ELR (cell line): ENCODE measurements at regions not wholly inside any gene's neighbourhood (a gene's known extent, or its start where the extent isn't known, plus 50 kb on each side); places are given as distances from the start of the nearest gene placed in this dataset.
"Not testable (repeated sequence)": the region's sequence is repeated elsewhere in the genome, so short reads cannot be mapped to it uniquely, and the experiment has no call there.

Experiments
- DNase-seq: peaks from one replicate; pipeline ENCODE4 v3.0.0-alpha.2; 2015; ENCODE audit warnings: low read depth

- DNase-seq, result no peak
Measured at GRCh38 chr4:83213640-83214039, 71.0 kb downstream of the COQ2 start.

DNA sequence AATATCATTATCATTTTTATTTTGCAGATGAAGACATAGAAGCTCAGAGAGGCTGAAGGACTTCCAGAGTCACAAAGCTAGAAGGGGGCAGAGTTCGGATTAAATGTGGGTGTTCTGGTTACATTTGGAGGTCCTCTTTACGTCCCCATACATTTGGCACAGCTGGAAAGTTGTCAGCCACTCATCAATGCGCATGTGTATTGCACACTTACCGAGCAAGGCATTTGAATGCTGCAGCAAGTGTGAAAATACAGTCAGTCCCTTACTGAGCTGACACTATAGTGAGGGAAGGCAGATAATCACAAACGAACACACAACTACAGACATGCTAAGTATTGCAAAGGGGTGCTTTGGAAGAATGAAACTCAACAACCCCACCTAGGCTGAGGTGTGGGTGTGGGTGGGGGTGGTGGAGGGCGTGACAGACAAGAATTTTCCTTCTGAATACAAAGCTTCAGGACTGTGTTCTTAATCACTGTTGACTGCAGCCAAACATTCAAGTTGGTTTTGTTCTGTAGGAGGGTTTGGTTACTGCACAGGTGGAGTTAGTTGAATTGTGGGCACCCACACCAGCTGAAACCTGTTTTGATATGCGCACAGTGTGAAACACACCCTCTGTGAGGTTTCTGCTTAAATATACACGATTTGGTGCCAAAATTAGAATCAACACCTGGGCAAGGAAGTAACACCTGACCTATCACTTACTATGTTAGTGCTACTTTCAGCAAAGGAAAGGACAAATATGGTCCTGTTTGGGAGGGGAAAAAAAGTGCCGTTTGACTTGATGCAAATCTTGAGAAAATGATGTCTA lies 72.4 kb downstream of the COQ2 start:
- no peak for DNase-seq

DNA sequence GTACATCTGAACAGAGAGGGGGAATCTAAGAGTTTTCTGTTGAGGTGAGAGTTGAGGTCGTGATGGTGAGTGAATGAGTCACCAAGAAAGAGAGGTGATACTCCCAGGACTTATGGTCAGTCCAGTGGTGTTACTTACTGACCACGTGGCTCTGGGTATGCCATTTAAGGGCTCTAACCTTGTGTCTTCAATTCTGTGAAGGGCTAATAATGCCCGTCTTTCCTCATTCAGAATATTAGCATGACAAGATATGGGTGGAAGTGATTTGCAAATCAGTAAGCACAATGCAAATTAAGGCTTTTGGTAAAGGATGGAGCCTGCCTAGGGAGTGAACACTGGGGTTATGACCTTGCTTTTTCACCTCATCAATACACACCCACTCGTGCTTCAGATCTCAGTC lies 75.2 kb downstream of the COQ2 start:
- DNase-seq, result no peak

DNA sequence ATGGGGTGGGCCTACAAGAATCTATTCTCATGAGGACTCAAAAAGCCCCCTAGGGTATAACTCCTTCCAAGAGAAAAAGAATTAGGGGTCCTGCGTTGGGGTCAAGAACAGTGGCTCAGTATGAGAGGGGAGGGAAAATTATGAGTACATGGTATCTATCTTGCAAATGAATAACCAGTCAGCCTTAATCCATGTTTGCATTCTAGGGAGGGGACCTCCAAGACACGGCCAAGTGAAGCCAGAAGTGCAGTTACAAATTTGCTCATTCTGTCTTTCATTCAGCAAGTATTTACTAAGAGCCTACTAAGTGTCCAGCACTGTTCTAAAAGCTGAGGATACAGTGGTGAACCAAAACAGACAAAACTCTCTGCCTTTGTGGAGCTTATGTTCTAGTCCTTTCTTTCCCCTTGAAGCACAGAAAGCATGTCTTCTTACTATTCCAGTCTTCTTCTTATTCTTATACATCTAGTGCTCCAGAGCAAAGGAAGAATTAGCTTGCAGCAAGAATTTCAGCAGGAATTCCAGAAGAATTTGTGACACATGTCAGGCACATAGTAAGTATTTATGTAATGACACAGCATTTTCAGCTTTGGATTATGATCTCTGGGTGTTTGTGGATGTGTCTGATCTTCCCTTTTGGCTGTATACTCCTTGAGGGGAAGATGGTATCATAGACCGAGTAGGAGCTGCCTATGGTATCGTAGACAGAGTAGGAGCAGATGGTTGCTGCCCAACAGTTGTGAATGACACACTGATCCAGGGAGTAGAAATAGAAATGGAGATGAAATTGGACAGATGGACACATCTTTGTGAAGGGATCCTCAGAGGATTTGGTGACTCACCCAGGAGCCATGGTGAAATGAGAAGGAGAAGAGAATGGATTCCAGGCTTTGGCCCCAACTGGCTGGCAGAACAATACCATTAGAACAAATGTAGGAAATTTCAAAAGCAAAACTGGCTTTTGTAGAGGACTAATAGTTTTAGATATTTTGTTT lies 75.9 kb downstream of the COQ2 start:
- DNase-seq, result peak; percentile 45

DNA sequence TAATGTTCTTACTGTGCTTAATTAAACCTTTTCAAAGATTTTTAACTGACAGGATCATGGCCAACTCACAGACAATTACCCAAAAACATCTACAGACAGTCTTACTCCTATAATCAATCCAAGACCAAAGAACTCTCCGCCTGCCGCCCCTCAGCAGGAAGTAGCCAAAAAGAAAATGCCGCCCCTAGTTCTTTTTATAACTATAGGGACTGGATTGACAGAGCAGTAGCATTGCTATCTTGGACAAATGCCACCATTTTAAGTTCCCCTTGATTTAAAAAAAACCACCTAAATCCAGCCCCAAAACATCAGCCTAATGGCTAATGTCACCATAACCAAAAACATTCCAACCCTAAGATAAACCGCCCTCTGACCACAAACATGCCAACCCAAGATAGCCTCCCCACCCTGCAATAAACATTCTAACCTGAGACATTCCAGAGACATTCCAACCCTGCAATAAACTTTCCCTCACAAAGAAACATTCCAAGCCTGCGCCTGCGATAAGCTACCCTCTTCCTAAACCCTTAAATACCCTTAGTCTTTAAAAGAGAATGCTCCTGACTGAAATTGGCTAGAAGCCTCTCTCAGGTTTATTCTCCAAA lies 77.0 kb downstream of the COQ2 start:
- peak; percentile 68 for DNase-seq

DNA sequence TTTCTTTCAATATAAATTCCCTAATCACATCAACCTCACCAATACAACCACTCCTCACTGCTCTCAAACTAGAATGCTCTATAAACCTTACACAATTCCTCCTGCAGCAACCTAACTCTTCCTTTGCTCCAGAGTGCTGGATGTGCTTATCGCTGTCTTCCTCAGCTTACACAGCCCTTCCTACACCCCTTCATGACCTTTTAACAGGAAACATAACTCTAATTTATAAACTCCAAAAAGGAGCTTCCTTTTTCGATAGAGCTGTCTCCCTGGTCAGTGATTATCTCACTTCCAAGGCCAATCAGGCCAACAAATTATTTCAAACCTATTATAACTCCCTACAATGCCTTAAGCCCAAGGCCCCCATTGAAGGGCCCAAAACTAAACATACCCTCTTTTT lies 78.8 kb downstream of the COQ2 start:
- no peak for DNase-seq

GRCh38 chr4:83204731-83205130 lies 79.9 kb downstream of the COQ2 start:
- no peak for DNase-seq

- no peak for DNase-seq
Measured at GRCh38 chr4:83201761-83202160, 82.8 kb downstream of the COQ2 start.

- DNase-seq, result no peak
Measured at GRCh38 chr4:83197555-83198235, 83.2 kb upstream of the PLAC8 start.

GRCh38 chr4:83196921-83197320 lies 82.4 kb upstream of the PLAC8 start:
- DNase-seq, result no peak

DNA sequence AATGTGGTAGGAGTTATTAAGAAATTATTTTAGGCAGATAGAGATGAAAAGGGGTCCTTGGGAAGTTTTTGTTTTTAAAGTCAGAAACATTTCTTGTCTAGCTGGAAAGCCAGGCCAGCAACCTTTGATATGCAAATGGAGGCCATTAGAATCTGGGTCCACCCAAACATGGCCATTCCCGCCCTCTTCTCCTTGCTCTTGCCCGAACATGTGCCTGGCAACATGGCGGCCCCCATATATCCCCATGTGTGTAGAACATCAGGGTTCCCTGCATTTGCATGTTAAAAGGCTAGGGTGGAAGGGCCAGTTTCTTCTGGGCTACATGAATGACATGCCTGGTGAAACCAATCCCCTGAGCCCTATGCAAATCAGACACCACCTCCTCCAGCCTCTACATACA lies 80.7 kb upstream of the PLAC8 start:
- DNase-seq, result no peak

- DNase-seq, result not testable (repeated sequence)
Measured at GRCh38 chr4:83194588-83194987, 80.1 kb upstream of the PLAC8 start.

GRCh38 chr4:83192634-83193033 lies 78.1 kb upstream of the PLAC8 start:
- no peak for DNase-seq

DNA sequence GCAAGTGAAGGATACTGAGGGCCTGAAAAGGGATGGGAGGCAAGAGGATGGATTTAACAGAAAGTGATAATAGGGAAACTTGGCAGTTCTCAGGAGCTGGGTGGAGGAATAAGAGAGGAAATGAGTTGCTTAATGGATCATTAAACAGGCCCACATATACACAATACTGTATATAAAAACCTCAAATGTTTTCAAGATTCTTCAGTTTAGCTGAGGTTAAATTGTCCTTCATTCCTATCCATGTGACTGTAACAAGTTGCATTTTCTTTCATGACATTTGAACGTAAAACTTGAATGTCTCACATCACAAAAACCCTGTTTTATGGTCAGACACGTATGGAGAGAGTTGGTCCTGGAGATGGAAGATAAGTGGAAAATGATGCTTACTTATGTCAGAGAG lies 76.5 kb upstream of the PLAC8 start:
- DNase-seq, result no peak

- DNase-seq, result no peak
Measured at GRCh38 chr4:83189631-83190136, 75.2 kb upstream of the PLAC8 start.

DNA sequence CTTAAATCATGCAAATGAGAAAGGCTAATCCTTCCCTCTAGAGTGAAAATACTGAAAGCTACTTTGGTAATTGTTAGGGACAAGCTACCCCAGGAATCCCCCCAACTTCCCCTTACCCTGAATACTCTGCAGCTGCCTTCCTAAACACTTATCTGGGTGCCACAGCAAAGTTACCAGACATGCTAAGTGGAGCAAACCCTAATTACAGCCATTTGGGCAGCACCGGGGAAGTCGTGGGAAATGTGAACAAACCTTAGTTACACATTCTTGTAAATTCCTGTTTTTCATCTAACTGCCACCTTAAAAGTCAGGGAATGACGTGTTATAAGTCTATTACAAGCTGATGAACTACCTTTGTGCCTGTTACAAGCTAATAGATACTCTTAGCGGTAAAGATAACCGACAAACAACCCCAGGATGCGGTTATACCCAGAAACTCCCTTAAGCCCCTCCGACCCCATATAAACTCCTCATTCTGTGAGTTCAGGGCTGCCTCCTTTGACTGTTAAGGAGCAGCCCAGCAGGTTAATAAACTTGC lies 66.0 kb upstream of the PLAC8 start:
- no peak for DNase-seq

DNA sequence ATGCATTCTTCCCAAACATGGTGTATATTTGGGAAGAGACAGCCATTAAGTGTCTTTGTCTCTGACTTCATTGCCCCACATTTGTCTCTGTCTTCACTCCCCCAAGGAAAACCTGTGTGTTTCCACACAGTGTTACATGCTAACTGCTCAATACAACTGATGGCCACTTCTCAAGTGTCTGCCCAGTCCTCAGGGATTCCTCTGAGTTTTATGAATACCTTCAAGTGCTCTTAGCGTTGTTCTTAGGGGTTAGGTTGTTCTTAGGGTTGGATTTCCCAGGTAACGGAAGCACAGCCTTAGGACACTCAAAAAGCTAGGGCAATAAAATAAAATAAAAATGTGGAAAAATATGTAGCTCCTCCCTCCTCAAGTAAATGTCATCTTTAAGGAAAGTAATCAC lies 64.7 kb upstream of the PLAC8 start:
- DNase-seq, result no peak

- DNase-seq, result no peak
Measured at GRCh38 chr4:83178029-83178428, 63.5 kb upstream of the PLAC8 start.

DNA sequence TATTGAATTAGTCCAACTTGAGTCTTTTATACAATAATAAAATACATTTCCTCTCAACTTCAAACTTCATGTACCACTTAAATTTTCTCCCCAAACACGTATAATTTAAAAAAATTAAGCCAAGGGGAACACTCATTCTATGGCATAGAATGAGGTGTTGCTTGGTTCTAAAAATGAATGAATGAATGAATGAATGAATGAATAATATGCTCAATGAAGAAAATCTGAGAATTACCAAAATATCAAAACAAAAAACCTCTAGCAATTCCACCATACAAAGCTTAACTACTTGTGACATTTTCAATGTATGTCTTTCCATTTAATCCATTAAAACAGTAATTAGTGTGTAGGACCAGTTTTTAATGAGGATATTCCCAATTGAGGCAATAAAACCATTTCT lies 62.7 kb upstream of the PLAC8 start:
- no peak for DNase-seq

- no peak for DNase-seq
Measured at GRCh38 chr4:83174844-83175414, 60.4 kb upstream of the PLAC8 start.

GRCh38 chr4:83172371-83172770 lies 57.8 kb upstream of the PLAC8 start:
- no peak for DNase-seq
